NB4 (cell line): ENCODE measurements at regions not wholly inside any gene's neighbourhood (a gene's known extent, or its start where the extent isn't known, plus 50 kb on each side); places are given as distances from the start of the nearest gene placed in this dataset.

Experiments
- MYC ChIP-seq: IDR thresholded peaks from 2 replicates; pipeline ENCODE4 v1.6.1; 2011; ENCODE audit warnings: low read depth, low read length
- POLR2A ChIP-seq: IDR thresholded peaks from 2 replicates; pipeline ENCODE4 v1.6.1; 2011; ENCODE audit warnings: mild to moderate bottlenecking; ENCODE audit not compliant: insufficient read length; ENCODE audit errors: extremely low read depth
- TF ChIP-seq, protein P1 (sequence below): IDR thresholded peaks from one replicate; pipeline ENCODE4 v1.5.1; 2012; ENCODE audit warnings: low read depth, low read length

DNA sequence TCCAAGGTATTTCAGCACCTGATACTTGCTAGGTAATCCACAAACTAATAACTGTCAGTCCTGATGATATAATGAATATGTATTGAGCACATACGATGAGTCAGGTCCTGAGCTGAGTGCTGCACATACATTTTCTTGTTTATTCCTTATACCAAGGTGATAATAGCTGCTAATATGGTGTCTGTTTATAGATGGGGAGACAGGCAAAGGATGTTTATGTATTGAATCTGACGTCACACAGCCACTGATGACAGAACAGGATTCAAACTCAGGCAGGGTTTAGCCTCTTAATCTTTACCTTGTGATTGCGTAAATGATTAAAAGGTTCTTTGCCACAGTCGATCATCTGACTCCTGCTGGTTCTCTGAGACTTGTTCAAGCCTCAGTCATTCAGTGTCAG lies 609.9 kb upstream of the CPEB2 start:
- TF ChIP-seq, protein P1, sequence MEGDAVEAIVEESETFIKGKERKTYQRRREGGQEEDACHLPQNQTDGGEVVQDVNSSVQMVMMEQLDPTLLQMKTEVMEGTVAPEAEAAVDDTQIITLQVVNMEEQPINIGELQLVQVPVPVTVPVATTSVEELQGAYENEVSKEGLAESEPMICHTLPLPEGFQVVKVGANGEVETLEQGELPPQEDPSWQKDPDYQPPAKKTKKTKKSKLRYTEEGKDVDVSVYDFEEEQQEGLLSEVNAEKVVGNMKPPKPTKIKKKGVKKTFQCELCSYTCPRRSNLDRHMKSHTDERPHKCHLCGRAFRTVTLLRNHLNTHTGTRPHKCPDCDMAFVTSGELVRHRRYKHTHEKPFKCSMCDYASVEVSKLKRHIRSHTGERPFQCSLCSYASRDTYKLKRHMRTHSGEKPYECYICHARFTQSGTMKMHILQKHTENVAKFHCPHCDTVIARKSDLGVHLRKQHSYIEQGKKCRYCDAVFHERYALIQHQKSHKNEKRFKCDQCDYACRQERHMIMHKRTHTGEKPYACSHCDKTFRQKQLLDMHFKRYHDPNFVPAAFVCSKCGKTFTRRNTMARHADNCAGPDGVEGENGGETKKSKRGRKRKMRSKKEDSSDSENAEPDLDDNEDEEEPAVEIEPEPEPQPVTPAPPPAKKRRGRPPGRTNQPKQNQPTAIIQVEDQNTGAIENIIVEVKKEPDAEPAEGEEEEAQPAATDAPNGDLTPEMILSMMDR = no peak
- TF ChIP-seq POLR2A (no peak), MYC (no peak)
